Astrocyte of the hippocampus (primary cell): ENCODE measurements at regions not wholly inside any gene's neighbourhood (a gene's known extent, or its start where the extent isn't known, plus 50 kb on each side); places are given as distances from the start of the nearest gene placed in this dataset.
"Not testable (repeated sequence)": the region's sequence is repeated elsewhere in the genome, so short reads cannot be mapped to it uniquely, and the experiment has no call there.

Experiments
- DNase-seq: peaks from one replicate; pipeline ENCODE4 v3.0.0; 2011; ENCODE audit warnings: low read depth, low spot score

DNA sequence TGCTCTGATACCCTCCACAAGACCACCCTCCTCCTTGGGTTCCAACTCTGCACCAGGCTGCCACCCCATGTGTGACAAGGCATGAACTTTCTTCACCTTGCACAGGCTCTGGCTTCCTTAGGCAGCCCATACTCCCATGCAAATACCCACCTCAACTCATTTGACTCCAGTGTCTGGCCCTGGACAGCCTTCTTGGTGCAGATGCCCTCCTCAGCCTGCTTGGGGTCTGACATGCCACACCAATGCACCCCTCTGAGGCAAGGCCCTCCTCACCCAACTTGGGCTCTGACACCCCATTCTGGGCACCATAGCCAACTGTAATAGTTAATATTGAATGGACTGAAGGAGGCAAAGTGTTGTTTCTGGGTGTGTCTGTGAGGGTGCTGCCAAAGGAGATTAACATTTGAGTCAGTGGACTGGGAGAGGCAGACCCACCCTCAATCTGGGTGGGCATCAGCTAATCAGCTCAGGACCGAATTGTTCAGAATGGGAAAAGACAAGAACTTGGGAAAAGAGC lies 115.0 kb upstream of the EPB41L4A start:
- DNase-seq, result no peak

GRCh38 chr5:112534611-112535255 lies 115.7 kb upstream of the EPB41L4A start:
- peak; percentile 23 for DNase-seq

DNA sequence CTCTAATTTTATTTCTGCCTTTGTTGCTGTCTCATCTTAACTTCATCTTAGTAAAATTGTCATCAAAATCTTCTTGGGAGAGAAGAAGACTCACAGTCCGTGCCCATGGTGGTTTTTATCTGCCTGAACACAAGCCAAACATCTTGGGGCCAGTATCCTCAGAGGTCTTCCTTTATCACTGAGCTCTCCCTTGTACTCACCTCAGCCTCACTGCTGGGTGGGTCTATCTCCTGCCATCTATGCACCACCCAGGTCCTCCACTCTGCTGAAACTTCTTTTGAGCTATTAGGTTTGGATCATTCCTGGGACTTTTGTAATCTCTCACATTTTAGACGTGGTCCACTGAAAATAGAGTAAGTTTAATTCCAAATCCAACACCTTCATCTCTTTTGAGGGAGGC lies 116.3 kb upstream of the EPB41L4A start:
- no peak for DNase-seq

GRCh38 chr5:112544558-112544957 lies 125.5 kb upstream of the EPB41L4A start:
- DNase-seq, result not testable (repeated sequence)

DNA sequence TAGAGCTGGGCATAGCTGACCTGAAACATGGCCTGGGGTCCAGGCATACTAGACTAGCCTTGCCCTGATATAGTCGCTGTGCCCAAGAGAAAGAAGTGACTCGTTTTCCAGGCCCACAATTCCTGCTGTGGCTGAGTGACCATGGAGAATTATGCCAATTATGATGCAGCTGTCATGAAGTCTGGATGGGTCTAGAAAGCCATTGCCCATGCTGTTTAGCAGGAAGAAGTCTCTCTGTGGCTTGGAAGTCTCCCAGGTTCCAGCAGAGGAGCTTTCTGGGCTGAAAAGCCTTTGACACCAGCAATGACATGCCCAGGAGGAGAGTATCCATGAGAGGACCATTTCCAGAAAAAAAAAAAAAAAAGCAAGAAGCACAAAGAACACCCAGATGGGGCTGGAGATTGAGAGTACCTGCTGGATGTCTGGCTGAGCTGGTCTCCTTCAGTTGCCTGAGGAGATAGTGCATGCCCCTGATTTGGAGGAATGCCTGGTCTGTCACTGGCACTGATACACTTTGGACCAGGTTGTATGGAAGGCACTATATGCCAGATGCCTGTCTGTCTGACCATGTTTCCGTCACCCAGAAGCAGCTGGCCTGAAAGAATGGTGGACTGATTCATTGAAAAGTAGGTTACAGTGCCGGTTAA lies 128.0 kb upstream of the EPB41L4A start:
- DNase-seq, result no peak

GRCh38 chr5:112548246-112548881 lies 129.3 kb upstream of the EPB41L4A start:
- DNase-seq, result peak; percentile 93

- DNase-seq, result no peak
Observed at GRCh38 chr5:112549127-112549526, 130.1 kb upstream of the EPB41L4A start.

GRCh38 chr5:112549605-112550166 lies 130.6 kb upstream of the EPB41L4A start:
- DNase-seq, result no peak

DNA sequence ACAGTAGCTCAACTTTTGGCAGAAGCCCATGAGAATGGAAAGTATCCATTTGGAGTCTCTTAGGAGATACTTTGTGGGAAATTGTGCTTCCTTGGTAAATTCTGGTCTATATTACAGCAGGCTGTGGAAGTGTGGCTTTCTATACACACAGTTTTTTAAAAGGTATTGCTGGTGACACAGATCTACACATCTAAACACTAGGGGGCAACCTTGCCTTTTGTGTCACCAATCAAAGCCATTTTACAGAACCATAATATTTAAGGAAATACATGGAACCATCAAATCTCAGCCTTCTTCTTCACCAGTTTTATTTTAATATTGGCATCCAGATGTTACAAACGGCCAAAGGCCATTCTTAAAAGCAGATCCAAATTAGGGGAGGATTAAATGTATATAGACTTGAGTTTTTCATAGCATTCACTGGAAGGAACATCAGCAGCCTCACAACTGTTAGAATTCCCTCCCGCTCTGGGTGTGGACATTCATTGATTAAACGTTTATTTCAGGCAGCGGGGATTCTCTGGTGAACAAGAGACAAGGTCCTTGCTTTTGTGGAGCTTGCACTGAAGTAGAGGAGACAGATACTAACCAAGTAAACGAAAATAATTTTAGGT lies 132.4 kb upstream of the EPB41L4A start:
- DNase-seq, result peak; percentile 78

- DNase-seq, result no peak
Observed at GRCh38 chr5:112552216-112552615, 133.1 kb upstream of the EPB41L4A start.

GRCh38 chr5:112552791-112553190 lies 133.7 kb upstream of the EPB41L4A start:
- DNase-seq, result no peak

DNA sequence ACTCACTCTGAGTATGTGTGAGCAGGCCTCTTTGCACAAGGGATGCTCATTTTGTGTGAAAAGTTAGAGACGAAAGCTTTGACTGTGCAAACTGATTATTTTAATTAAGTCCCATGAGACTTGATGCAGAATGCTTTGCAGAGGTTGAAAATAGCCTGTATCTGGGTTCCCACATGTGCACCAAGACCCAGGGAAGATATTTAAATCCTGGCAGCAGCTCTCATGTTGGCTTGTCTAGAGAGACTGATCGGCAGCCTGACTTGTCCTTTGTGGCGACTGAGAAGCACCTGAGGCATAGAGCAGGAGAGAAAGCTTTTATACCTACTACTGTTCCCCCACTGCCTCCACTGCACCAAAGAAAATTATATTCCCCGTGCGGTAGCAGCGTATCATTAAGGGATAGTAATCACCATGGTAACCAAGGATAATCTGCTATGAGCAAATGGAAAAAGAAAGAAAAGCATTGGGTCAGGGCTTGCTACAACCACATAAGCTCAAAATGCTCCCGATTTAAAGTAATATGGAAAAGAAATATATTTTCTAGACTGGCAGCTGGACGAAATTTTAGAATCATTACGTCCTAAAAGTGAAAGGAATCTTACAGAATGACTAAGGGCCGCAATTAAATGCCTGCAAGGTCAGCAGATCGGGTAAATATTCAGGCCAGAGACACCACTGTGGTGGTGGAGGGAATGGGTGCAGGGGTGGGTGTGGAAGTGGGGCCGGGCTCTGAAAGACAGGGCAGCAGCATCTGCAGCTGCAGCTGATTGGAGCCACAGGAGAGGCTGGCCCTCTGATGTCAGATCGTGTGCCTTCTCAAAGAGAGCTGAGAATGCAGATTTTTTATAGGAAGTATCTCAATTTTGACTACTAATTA lies 135.3 kb upstream of the EPB41L4A start:
- DNase-seq, result peak; percentile 14

DNA sequence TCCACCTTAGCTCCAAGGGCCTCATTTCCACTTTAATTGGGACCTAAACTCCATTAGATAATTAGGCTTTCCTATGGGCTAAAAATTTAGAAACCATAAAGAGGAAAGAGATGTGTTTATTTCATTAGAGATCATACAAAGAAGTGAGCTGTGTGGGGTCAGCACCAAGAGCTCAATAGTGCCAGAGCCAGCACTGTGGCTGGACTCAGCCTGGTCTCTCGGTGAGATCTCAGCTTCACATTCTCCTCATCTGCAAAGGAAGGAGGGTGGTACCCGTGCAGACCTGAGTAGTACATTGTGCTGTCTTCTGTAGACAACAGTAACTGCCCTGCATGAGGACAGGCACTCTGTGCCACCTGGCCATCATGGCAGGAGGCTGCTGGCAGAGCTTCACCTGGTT lies 136.1 kb upstream of the EPB41L4A start:
- no peak for DNase-seq

DNA sequence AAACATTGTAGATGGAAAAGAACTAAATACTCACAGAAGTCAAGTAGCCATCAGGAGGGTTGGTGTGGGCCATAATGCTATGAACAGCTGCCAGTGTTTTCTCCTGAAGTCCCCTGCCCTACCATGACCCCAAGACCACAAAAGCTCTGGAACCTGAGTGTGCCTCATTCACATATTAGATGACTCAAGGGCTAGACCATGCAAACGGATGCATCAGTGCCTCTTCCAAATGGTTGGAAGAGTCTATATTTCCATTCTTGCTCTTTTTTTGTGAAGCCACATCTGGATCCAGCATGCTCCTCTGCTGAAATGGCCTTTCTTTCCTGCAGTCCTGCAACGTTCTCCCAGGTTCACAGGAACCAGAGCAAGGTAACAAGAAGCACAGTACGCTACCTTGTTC lies 136.6 kb upstream of the EPB41L4A start:
- no peak for DNase-seq

DNA sequence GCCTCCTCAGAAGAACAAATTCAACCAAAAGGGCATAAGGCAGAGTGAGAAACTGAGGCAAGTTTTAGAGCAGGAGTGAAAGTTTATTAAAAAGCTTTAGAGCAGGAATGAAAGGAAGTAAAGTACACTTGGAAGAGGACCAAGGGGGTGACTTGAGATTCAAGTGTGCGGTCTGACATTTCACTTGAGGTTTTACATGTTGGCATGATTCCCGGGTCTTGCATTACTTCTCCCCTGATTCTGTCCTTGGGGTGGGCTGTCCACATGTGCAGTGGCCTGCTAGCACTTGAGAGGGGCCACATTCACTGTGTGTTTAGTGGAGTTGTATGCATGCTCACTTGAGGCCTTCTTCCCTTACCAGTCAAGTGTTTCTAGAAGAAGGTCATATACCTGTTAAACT lies 140.4 kb upstream of the EPB41L4A start:
- peak; percentile 52 for DNase-seq

DNA sequence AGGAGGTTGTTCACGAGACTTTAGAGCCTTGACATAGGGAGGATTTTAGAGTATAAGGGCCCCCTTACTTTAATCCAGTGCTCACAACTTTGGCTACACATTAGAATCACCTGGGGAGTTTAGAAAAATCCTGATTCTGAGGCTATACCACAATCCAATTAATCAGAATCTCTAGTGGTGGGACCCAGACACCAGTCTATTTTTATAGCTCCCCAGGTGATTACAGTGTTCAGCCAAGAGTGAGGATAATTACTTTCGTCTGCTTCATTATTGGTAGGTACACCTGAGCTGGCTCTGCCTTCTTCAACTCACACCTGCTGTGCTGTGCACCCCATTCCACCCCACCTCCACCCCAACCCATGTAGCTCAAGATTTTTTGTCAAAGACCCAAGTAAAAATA lies 141.3 kb upstream of the EPB41L4A start:
- no peak for DNase-seq

GRCh38 chr5:112563169-112563826 lies 144.2 kb upstream of the EPB41L4A start:
- DNase-seq, result no peak

- no peak for DNase-seq
Observed at GRCh38 chr5:112566251-112566650, 147.2 kb upstream of the EPB41L4A start.

GRCh38 chr5:112569596-112569995 lies 150.5 kb upstream of the EPB41L4A start:
- DNase-seq, result no peak

DNA sequence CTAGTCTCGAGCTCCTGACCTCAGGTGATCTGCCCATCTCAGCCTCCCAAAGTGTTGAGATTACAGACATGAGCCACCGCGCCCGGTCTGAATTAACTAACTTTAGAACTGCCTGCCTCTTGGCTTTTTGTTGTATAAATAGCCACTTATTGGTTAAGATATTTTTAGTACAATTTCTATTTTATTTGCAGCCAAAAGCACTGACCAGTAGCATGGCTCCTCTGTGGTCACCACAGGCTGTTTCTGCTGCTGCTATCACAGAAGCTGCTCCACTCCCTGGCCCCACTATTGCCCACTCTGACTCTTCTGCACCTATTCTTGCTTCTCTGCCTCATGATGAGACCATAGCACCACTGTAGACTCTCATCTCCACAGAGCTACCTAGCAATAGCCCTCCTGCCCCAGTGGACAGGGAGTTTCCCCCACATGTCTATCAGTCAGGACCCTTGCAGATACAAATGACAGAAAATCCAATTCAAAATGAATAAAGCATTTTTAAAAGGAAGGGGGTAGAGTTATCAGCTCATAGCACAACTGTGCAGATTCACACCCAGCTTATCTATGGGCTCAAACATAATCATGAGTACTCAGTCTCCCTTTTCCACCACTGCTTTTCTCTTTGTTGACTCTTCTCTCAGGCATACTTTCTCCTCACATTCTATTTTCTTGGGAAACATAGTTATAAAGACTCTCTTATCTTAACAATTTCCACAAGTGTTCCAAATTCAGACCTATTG lies 151.8 kb upstream of the EPB41L4A start:
- no peak for DNase-seq
